ENCODE measurements at regions not wholly inside any gene's neighbourhood (a gene's known extent, or its start where the extent isn't known, plus 50 kb on each side); places are given as distances from the start of the nearest gene placed in this dataset.

DNA sequence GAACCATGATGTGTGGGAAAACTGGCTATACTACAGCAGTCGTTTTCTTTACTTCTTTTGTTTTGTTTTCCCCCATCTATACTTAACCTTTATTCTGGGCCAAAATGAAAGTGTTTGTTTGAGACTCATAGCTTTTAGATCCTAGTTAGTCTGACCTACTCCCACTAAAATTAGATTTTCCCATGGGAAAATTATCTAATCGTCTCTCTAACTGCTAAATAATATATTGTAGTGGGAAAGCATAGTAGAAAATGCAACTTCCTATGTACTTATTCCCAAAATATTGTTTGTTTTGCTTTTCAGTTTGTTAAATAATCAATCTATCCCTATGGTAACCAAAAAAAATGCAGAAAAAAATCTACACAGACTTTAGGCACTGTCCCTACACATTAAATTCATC, 96.6 kb downstream of the NOC3L start:
- TF ChIP-seq, protein P1, sequence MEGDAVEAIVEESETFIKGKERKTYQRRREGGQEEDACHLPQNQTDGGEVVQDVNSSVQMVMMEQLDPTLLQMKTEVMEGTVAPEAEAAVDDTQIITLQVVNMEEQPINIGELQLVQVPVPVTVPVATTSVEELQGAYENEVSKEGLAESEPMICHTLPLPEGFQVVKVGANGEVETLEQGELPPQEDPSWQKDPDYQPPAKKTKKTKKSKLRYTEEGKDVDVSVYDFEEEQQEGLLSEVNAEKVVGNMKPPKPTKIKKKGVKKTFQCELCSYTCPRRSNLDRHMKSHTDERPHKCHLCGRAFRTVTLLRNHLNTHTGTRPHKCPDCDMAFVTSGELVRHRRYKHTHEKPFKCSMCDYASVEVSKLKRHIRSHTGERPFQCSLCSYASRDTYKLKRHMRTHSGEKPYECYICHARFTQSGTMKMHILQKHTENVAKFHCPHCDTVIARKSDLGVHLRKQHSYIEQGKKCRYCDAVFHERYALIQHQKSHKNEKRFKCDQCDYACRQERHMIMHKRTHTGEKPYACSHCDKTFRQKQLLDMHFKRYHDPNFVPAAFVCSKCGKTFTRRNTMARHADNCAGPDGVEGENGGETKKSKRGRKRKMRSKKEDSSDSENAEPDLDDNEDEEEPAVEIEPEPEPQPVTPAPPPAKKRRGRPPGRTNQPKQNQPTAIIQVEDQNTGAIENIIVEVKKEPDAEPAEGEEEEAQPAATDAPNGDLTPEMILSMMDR (IDR thresholded peaks at IDR 0.05), result no peak
- TF ChIP-seq POLR2A (IDR thresholded peaks at IDR 0.05) (no peak), EP300 (IDR thresholded peaks at IDR 0.05) (no peak)
